HG02981 (cell line): ENCODE measurements at regions not wholly inside any gene's neighbourhood (a gene's known extent, or its start where the extent isn't known, plus 50 kb on each side); places are given as distances from the start of the nearest gene placed in this dataset.

Source experiments
- ATAC-seq: cut with Tn5 transposase; IDR thresholded peaks from one replicate; pipeline ENCODE4 v1.9.1; 2021; ENCODE audit warnings: mild to moderate bottlenecking, moderate library complexity; ENCODE audit not compliant: unreplicated experiment

DNA sequence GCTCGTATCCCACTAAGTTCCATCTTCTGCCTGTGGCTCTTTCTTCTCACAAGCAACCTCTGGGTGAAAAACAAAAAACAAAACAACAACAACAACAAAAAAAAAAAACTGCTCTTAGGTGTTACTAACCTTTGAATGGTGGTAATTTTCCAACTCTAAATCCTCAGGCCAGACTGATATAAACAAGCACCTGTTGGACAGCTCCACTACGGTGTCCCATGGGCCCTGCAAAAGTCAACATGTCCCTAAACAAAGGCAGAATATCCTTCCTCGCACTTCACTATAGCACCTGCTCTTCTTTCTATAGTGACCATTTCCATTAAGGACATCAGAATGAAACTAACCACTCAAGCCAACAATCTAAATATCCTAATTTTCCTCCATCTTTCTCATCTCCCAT, 54.6 kb upstream of the PARM1 start:
- ATAC-seq = no peak

DNA sequence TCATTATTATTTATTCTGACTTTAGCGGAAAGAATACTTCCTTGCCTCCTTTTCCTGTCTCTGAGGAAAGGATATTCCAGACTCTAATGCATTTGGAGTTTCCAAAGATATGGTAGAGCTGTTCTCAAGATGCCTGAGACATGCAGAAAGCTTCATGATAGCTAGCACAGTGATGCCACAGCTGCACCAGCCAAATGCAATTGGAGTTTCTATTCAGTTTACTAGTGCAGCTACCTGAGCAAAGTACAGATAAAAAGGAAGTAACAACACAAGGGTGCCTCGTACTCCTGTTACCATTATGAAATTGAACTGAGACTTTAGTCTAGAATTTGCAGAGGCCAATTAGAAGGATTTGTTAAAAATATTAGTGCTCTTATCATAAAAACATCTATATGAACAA, 57.5 kb upstream of the PARM1 start:
- no peak for ATAC-seq

DNA sequence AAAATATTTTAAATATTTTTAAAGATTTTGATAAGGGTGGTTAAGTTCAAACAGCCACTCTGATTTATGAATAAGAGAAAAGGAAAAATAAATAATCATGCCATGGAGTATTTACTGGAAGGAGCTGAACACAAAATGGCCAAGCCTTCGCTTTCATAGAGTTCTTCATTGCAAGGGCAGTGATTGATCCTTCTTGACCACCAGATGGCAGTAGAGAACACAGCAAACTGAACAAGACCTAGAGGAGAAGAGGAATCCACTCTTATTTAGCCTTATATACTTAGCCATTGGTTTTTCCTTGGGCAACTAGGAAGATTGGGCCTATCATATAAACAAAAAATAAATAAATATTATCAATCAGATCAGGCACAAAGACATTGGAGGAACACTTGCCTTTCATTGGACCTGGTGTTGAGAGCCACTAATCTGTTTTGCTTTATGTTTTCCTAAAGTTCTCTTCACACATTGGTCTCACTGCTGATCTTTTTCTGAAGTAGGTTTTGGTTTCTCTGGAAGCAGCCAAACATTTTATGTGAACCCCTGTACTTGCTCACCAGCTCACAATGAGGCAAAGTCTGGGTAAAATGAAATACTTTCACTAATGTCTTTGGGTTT, 58.1 kb upstream of the PARM1 start:
- ATAC-seq = peak; percentile 39

DNA sequence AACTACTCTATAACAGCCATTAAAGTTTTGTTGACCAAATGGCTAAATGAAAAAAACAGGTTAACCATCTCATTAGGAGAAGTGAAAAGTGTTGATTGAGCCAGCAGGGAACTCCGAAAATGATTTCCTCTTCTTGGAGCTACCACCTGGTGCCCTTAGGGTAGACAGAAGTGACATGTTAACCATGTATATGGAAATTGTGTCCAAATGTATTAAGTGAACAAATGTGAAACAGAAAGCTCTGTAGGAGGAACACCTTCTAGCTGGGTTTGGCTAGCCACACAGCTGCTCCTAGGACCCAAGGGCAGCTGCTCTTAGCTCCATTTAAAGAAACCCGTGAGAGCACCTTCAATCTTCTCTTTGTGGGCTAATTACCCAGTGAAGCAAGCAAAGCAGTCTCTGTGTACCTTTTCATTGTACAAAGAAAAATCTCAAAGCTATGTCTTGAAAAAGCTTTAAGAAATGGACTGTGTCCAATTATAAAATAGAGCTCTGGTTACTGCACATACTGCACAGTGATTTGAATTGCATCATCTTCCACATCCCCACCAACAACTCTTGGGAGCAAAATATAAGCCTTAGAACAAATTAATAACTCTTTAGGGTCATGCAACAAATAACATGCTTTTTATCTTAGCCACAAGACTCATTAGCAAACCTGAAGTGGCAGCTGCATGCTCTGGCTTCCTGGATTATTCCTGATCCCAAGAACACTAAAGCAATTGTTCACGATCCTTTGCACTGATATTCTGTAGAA, 59.2 kb upstream of the PARM1 start:
- ATAC-seq = peak; percentile 94

DNA sequence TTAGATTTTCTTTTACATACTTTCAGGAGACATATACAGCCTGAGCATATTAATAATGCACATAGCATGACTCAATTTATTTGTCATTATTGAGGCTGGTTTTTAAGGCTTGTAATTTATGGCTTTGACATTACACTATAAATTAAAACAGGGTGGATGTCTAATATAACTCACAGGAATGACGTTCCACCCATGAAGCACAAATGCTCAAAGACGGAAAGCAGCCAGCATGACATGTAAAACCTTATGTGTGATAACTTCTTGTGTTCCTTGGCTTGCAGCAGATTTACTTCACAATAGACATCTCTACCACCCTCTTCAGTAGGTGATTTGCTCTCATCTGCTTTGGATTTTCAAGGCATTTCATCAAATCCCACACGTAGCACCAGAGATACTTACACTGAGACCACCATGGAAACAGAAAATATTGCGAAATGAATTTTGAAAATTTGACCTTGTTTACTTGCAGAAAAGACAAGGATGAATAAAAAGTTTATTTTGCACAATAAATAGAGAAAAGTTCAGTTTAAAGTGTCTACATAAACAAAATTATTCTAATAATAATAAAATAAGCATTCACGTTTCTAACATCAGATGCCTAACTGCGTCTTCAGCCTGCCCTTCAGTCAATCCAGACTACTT, 64.7 kb upstream of the BTC start:
- no peak for ATAC-seq

DNA sequence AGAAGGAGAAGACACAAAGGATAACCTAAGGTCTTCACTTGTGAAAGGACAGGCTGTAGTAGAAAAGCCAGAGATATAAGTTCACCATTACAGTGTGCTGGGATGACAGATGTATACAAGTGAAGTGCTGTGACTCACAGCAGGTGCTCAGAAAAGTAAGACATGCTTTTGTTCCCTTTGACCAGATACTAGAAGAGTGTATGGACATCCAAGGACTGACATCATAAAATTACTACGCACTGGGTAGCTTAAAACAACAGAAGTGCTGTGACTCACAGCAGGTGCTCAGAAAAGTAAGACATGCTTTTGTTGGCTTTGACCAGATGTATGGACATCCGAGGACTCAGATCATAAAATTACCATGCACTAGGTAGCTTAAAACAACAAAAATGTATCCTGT, 61.6 kb upstream of the BTC start:
- no peak for ATAC-seq

DNA sequence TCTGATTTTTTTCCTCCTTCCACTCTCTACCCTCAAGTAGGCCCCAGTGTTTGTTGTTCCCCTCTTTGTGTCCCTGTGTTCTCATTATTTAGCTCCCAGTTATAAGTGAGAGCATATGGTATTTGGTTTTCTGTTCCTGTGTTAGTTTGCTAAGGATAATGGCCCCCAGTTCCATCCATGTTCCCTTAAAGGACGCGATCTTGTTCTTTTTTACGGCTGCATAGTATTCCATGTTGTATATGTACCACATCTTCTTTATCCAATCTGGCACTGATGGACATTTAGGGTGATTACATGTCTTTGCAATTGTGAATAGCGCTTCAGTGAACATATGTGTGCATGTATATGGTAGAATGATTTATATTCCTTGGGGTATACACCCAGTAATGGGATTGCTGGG, 54.5 kb upstream of the BTC start:
- ATAC-seq = no peak

- ATAC-seq = no peak
These were observed 51.5 kb upstream of the BTC start for GRCh38 chr4:74845834-74846233.
